Stimulated activated naive CD8-positive, alpha-beta T cell treated with anti-CD3 and anti-CD28 coated beads, Interleukin-15, Interleukin-2, amounts not matched to agents 100 U/mL and 50 U/mL, for 24 hours (primary cell): ENCODE measurements at regions not wholly inside any gene's neighbourhood (a gene's known extent, or its start where the extent isn't known, plus 50 kb on each side); places are given as distances from the start of the nearest gene placed in this dataset.
"Not testable (repeated sequence)": the region's sequence is repeated elsewhere in the genome, so short reads cannot be mapped to it uniquely, and the experiment has no call there.

ENCODE experiments used
- ATAC-seq: fragments of 150-1000 bp; cut with Tn5 transposase; one replicate; pipeline ENCODE4 v1.10.0; 2021
- DNase-seq: peaks from one replicate; pipeline ENCODE4 v3.0.0; 2021

- DNase-seq (no peak), ATAC-seq (no peak)
Measured at GRCh38 chr5:62042007-62042406, 264.0 kb upstream of the KIF2A start.

- ATAC-seq: no peak
- DNase-seq: no peak
Measured at GRCh38 chr5:62043289-62044280, 262.4 kb upstream of the KIF2A start.

GRCh38 chr5:62044989-62045388 lies 261.0 kb upstream of the KIF2A start:
- ATAC-seq: no peak

DNA sequence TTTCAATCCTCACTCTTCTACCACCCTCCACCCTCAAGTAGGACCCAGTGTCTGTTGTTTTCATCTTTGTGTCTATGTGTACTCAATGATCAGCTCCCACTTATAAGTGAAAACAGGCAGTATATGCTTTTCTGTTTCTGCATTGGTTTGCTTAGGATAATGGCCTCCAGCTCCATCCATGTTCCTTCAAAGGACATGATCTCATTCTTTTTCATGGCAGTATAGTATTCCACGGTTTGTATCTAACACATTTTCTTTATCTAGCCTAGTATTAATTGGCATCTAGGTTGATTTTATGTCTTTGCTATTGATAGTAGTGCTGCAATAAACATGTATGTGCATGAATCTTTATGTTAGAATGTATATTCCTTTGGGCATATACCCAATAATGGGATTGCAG lies 259.8 kb upstream of the KIF2A start:
- DNase-seq: no peak
- no peak for ATAC-seq

More at GRCh38 chr5:62044989-62045388, 261.0 kb upstream of the KIF2A start:
- DNase-seq: no peak

DNA sequence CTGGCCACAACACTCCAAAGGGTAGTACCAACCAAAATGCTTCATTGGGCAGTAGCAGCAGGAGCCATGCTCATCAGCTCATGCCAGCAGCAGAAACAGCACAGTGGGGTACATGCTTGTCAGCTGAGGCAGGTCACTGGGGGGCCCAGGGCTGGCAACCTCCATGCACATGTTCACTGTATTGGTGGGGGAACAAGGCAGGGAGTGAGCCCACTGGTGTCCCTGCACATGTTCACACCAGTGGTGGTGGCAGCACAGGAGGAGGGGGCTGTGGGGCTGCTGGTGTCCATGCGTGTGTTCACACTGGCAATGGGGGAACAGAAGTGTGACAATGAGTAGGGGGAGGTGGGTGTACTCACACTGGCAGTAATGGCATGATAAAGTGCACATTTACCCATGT lies 254.3 kb upstream of the KIF2A start:
- DNase-seq (no peak), ATAC-seq (no peak)

DNA sequence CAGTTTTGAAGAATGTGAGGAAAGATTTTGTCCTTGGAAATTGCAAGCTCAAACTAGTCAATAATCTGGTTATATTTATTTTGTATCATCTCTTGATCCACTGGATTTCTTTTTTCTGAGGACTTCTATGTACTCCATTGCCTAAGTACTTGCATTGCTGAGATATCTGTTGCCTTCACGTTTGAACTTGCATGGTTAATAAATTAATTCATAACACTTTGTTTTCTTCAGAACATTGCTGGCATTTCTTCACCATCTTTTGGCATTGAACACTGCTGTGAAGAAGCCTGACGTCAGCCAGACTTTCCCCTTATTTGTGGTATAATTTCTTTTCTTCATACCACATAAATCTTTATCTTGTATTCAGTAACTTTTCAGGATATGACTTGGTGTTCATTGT lies 246.0 kb upstream of the KIF2A start:
- DNase-seq (no peak), ATAC-seq (no peak)

DNA sequence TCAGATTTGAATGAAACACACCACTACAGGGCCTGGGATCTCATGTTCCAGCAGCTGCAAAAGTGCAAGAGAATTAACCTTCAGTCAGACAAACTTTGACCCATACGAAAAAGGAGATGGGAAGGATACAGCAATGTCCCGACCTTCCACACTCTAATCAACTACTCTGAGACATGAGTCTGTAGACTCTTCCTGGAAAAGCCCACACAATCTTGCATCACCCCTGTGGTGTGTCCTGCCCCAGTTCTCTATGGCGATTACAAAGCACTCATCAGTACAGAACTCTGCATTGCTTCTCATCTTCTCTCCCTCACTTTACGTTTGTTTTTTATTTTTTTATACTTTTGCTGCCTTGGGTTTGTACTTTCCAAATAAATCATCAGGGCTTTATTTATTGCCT lies 241.0 kb upstream of the KIF2A start:
- ATAC-seq (no peak), DNase-seq (no peak)

GRCh38 chr5:62066761-62067277 lies 239.2 kb upstream of the KIF2A start:
- no peak for ATAC-seq
- DNase-seq: no peak

DNA sequence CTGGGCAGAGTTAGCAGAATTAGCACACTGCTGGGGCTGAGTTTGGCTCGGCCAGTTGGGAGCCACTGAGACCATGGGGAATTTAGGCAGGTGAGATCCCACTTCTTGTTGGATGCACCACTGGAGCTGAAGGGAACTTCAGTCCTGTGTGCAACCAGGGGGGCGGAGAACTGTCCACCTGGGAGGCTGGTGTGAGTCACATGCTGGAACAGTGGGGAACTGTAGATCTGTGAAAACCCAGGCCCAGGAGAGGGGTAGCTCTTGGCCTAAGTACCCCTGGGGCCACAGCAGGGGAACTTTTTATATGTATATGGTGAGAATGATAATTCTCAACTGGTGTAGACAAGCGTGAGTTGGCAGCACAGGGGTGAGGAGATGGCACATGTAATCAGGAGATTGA lies 237.5 kb upstream of the KIF2A start:
- DNase-seq (no peak), ATAC-seq (no peak)

DNA sequence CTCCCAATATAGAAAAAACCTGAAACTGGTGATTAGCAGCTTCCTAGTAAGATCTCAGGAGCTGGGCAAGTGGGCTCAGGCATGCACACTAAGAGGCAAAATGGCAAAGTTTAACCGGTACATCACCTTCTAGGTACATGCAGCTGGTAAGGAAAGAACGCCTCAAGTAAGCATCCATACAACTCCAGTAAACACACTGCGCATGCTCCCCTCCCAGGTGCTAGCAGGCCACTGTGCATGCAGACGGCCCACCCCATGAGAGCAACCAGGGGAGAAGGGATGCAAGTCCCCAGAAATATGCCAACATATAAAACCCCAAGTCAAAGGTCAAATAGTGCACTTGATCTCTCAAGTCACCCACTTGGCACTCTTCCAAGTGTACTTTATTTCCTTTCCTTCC lies 228.6 kb upstream of the KIF2A start:
- DNase-seq (no peak), ATAC-seq (no peak)

DNA sequence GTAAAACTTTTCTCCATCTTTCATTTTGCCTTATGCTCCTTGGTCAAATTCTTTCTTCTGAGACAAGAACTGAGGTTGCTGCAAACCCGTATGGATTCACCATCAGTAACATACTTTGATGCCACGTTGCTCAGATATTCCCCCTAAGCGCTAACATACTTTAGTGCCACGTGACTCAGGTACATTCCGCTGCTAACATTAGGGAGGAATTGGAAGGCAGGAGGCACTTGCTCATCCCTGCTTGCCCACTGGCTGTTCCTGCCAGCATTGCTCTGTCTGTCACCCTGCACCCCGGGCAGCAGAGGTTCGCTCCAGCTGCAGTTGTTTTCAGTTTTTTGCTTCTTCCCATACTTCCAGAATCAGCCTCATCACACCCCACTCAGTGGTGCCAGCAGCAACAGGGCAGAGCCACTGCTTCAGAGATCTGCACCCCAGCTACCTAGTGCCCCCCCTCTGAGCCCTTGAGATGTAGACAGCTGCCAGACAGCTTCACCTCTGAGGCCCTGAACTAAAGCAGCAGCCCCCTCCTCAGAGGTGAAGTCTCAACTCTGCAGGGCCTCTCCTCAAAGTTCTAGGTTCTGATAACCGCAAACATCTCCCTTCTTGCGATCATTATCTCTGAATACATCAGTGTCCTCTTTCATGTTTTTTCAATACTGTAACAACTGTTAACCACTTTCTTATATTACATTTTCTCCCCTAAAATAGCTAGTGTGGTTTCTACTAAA lies 228.0 kb upstream of the KIF2A start:
- DNase-seq: no peak
- ATAC-seq: no peak

GRCh38 chr5:62082370-62082801 lies 223.6 kb upstream of the KIF2A start:
- DNase-seq: no peak
- no peak for ATAC-seq

- ATAC-seq (no peak), DNase-seq (no peak)
Measured at GRCh38 chr5:62083247-62083646, 222.8 kb upstream of the KIF2A start.

DNA sequence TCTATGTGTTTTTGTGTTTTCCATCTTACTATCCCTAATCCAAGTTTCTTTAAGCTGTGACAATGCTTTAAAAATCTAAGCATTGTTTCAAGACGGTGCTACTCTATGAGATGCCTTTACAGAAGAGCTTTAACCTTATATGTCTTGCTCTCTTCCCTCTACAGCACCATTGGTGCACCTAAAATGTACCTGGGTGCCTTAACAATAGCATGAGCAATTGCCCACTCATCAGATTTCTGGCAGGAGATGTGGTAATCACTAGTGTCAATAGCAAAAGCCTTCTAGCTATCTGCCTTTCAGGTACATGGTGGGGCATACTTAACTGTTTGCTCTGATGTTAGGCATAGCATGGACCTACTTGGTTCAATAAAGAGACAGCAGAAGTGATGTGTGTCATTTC lies 222.3 kb upstream of the KIF2A start:
- DNase-seq (no peak), ATAC-seq (no peak)

GRCh38 chr5:62084391-62084790 lies 221.6 kb upstream of the KIF2A start:
- ATAC-seq (no peak), DNase-seq (no peak)

DNA sequence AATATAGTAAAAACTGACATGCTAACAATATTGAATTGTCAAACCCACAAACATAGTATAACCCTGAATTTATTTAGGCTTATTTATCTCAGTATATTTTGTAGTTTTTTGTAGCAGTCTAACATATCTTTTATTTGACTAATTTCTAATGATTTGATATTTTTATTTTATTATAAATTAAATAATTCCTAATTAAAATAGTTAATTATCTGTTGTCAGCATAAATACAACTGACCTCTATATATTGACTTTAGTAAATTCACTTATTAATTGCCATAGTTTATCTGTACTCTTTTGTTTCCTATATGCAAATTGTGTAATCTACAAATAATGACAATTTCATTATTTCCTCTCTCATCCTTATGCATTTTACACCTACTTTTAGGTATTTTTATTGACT lies 215.1 kb upstream of the KIF2A start:
- ATAC-seq (no peak), DNase-seq (no peak)

GRCh38 chr5:62093411-62093810 lies 212.6 kb upstream of the KIF2A start:
- ATAC-seq: no peak
- no peak for DNase-seq

DNA sequence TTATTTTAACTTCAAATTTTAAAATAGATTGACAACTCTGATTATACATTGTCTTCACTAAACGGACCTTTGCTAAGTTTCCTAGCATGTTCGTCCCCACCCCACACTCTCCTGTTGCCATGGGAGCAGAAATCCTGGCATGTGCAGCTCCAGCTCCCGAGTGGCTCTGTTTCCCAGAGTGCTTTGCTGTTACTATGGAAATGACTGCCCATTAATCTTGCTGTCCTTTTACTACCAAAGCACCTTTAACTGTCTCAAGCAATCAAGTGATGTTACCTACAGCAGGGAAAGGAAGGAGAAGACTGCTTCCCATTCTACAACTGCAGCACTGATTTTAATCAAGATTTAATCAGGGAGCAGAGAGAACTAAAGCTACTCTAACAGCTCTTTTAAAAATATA lies 212.0 kb upstream of the KIF2A start:
- no peak for ATAC-seq
- no peak for DNase-seq

DNA sequence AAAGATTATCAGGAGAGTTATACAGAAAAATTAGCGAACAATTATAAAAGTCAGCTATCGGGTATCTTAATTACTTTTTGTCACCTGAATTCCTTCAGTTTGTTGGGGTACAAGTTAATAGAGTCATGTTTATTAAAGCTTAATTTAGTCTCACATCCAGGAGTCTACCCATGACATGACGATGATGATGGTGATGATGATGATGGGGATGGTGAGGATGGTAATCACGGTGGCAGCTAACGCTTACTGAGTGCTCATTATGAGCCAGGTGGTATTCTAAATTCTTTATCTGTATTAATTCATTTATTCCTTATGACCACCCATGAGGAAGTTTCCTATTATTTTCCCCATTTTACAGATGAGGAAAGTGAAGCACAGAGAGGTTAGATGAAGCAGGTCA lies 208.6 kb upstream of the KIF2A start:
- DNase-seq: no peak
- no peak for ATAC-seq

DNA sequence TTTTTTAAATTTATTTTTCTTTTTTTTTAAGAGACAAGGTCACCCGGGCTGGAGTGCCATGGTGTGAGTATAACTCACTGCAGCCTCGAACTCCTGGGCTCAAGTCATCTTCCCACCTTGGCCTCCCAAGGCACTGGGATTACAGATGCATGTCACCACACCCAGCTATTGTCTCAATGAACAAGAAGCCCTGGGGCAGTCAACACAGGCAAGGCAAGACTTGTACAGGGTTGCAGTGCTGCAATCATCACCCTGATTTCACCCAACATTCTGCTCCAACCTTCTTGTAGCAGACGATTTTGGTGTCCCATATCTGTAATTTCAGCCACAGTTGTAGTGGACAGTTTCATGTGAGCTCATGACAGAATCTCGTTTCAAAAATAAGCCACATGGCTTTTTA lies 205.8 kb upstream of the KIF2A start:
- ATAC-seq (no peak), DNase-seq (no peak)

DNA sequence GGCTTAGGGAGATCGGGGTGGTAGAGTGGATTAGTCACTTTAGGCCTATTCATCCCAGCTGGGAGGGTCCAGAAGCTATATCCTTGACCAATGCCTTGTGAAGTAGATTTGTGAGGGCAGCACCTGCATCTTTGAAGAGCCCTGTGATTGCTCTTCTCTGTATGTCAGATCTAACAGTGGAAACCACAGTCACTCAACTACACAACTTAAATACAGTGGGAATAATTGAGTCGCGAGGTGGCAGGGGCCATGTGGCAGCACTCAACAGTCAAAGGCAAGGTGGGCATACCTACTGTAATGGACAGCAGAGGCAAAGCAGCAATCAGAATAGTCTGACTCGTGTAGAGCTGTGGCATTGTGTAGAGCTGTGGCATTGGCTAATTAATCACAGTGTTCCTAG lies 202.1 kb upstream of the KIF2A start:
- ATAC-seq, DNase-seq: not testable (repeated sequence)

DNA sequence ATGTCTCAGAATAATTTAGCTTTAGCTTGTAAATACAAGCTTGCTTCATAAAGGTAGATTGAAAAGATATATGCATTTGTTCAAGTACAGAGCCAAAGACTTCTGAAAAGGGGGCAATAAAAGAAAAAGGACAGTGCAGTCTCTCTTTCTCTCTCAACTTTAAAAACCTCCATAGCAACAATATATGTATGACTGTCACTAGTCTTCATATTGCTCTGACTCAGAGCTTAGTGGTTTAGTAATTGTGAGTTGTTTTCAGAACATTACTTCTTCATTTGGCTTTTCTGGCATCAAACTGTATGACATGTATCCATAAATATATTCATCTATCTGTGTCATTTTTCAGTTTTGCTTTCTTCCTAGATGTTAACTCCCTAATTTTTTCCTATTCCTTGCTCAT lies 194.6 kb upstream of the KIF2A start:
- DNase-seq: no peak
- no peak for ATAC-seq

DNA sequence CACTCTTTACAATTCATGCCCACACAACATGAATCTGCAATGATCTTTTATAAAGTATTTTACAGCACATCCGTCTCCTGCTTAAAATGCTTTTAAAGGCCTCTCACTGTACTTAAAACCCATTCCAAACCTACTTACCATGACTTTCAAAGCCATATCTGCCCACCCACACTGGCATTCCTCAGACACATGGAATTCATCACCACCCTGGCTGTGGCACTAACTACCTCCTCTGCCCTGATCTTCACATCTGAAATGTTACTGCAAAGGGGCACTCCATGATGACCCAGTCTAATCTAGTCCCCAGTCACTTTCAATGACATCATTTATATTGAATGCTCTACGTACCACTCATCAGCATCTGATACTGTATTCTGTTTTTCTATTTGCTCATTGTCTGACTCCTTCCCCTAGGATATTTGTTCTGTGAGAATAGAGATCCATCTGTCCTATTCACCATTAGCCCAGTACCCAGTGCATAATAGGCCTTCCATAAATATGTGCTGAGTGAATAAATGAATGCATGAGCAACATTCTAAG lies 193.2 kb upstream of the KIF2A start:
- ATAC-seq: no peak
- DNase-seq: no peak
